Parathyroid adenoma (tissue), 2 donors: ENCODE measurements at regions not wholly inside any gene's neighbourhood (a gene's known extent, or its start where the extent isn't known, plus 50 kb on each side); places are given as distances from the start of the nearest gene placed in this dataset.

Source experiments
- H2AFZ ChIP-seq: fragments of 300-600 bp; sonication (generic); one replicate; pipeline ENCODE4 v1.7.0; 2017; ENCODE audit warnings: antibody characterized with exemption, mild to moderate bottlenecking
- H3K27ac ChIP-seq: fragments of 300-600 bp; sonication (generic); one replicate; pipeline ENCODE4 v1.7.0; 2017
- H3K27me3 ChIP-seq: fragments of 300-600 bp; sonication (generic); one replicate; pipeline ENCODE4 v1.7.0; 2017; ENCODE audit warnings: low read length; ENCODE audit not compliant: control insufficient read depth, insufficient read depth
- H3K36me3 ChIP-seq: fragments of 300-600 bp; sonication (generic); one replicate; pipeline ENCODE4 v1.7.0; 2017; ENCODE audit warnings: low read length; ENCODE audit not compliant: control insufficient read depth, insufficient read depth
- H3K4me1 ChIP-seq: fragments of 300-600 bp; sonication (generic); one replicate; pipeline ENCODE4 v1.7.0; 2017; ENCODE audit warnings: control low read depth
- H3K4me2 ChIP-seq: fragments of 300-600 bp; sonication (generic); one replicate; pipeline ENCODE4 v1.7.0; 2017; ENCODE audit warnings: low read length
- H3K4me3 ChIP-seq: fragments of 300-600 bp; sonication (generic); one replicate; pipeline ENCODE4 v1.7.0; 2017; ENCODE audit warnings: low read depth, low read length
- H3K79me2 ChIP-seq: fragments of 300-600 bp; sonication (generic); one replicate; pipeline ENCODE4 v1.7.0; 2017; ENCODE audit warnings: control low read depth
- H3K9ac ChIP-seq: fragments of 300-600 bp; sonication (generic); one replicate; pipeline ENCODE4 v1.7.0; 2017; ENCODE audit warnings: mild to moderate bottlenecking
- H3K9me3 ChIP-seq: fragments of 300-600 bp; sonication (generic); one replicate; pipeline ENCODE4 v1.7.0; 2017; ENCODE audit warnings: low read length; ENCODE audit not compliant: control insufficient read depth
- TF ChIP-seq, protein P1 (sequence below): fragments of 300-600 bp; sonication (generic); IDR thresholded peaks from one replicate; pipeline ENCODE4 v1.7.0; 2017; ENCODE audit warnings: antibody characterized with exemption, mild to moderate bottlenecking
- donor health status: primary hyperparathyroidism.

DNA sequence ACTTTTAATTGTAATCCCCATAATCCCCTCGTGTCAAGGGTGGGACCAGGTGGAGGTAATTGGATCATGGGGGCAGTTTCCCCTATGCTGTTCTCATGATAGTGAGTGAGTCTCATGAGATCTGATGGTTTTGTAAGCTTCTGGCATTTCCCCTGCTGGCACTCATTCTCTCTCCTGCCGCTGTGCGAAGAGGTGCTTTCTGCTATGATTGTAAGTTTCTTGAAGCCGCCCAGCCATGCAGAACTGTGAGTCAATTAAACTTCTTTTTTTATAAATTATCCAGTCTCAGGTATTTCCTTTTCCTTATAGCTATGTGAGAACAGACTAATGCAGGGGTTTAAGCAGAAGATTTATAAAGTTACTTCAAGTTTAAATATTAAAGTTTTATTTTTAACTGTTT is 655.2 kb downstream of the EPHA4 start:
- H3K27ac ChIP-seq, result no peak overlapping the region
- no peaks in the 10 kb centered on the region for H3K79me2 ChIP-seq
- no peaks in the 10 kb centered on the region for H3K27me3 ChIP-seq
- H3K9me3 ChIP-seq, result no peaks in the 10 kb centered on the region
- TF ChIP-seq, protein P1, sequence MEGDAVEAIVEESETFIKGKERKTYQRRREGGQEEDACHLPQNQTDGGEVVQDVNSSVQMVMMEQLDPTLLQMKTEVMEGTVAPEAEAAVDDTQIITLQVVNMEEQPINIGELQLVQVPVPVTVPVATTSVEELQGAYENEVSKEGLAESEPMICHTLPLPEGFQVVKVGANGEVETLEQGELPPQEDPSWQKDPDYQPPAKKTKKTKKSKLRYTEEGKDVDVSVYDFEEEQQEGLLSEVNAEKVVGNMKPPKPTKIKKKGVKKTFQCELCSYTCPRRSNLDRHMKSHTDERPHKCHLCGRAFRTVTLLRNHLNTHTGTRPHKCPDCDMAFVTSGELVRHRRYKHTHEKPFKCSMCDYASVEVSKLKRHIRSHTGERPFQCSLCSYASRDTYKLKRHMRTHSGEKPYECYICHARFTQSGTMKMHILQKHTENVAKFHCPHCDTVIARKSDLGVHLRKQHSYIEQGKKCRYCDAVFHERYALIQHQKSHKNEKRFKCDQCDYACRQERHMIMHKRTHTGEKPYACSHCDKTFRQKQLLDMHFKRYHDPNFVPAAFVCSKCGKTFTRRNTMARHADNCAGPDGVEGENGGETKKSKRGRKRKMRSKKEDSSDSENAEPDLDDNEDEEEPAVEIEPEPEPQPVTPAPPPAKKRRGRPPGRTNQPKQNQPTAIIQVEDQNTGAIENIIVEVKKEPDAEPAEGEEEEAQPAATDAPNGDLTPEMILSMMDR, result no peak
- no peak overlapping the region for H2AFZ ChIP-seq
- no peak overlapping the region for H3K4me3 ChIP-seq
- H3K9ac ChIP-seq, result no peak overlapping the region
- no peak overlapping the region for H3K4me2 ChIP-seq
- no peaks in the 10 kb centered on the region for H3K36me3 ChIP-seq
- H3K4me1 ChIP-seq, result no peaks in the 10 kb centered on the region

DNA sequence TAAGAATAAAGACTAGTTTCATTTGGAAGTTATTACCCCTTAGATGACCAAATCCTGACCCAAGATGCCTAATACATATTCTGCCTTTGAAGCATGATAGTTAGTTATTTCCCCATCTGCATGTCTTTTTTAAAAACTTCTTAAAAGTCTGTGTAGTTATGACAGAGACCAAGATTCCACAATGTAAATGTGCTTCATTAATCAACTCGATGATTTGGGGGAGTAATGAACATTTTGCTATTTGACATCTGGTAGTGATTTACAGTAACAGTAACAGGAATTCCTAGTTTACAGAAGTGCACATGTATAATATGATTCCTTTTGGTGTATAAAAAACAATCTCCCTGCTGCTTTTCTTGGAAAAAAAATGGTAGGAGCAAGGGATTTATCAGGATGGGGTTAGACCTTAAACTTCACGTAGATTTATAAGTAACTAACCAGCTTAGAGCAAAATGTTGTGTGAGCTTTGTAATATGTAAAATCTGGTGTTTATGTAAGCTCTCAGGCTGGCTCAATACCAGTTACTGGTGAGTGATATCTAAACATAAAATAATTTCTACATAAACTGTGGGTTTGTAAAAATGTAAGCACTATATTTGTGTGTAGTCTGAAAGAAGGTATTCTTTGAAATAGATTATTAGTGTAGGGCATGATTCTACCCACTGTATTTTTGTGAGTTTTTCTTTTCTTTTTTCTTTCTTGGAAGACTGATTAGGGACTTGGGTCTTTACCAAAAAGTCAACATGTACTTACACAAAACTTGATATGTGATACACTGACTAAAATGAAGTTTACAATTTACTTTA is 641.6 kb downstream of the EPHA4 start:
- Histone ChIP-seq H3K4me3 (no peak overlapping the region), H3K4me1 (no peaks in the 10 kb centered on the region), H2AFZ (no peak overlapping the region), H3K36me3 (no peaks in the 10 kb centered on the region), H3K9ac (no peak overlapping the region), H3K4me2 (no peak overlapping the region), H3K27me3 (no peaks in the 10 kb centered on the region), H3K9me3 (no peaks in the 10 kb centered on the region), H3K79me2 (no peaks in the 10 kb centered on the region), H3K27ac (no peak overlapping the region)
- TF ChIP-seq, protein P1, result no peak

DNA sequence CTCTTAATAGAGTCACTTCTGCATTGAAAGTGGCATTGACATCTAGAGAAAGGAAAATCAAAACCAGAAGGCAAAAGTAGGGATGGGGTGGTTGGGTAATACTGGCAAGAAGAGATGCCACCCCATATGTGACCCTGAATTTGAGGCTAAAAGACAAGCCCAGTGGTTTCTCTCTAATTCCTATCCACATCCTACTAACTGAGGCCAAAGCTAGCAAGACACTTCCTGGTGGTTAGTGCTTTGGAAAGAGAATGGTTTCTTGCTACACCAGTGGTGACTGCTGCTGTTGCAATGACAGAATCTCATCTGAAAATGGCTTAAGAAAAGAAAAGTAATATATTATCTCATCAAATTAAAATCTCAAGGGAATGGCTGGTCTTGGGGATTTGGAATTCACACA is 640.6 kb downstream of the EPHA4 start:
- no peak overlapping the region for H3K4me2 ChIP-seq
- no peaks in the 10 kb centered on the region for H3K36me3 ChIP-seq
- H3K4me3 ChIP-seq, result no peak overlapping the region
- TF ChIP-seq, protein P1, result no peak
- H3K27me3 ChIP-seq, result no peaks in the 10 kb centered on the region
- H3K9me3 ChIP-seq, result no peaks in the 10 kb centered on the region
- no peak overlapping the region for H2AFZ ChIP-seq
- no peak overlapping the region for H3K9ac ChIP-seq
- H3K27ac ChIP-seq, result no peak overlapping the region
- H3K79me2 ChIP-seq, result no peaks in the 10 kb centered on the region
- no peaks in the 10 kb centered on the region for H3K4me1 ChIP-seq

DNA sequence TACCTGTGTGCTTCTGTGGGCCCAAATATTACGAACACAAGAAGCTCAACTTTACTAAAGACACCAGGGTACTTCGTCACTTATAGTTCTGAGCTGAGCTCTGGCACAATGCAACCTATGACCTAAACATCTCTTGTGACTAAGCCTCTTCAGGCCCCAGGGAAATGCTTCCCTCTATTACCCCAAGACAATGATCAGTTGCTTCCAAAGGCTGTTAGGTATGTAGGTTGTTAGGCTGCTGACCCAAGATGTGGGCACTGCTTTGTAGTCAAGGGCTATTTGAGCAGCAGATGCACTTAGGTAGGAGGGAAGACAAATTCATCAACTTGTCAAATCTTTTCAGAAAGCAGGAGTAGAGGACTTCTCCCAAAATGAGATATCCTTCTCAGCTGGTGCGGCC is 640.1 kb downstream of the EPHA4 start:
- TF ChIP-seq, protein P1, result no peak
- no peaks in the 10 kb centered on the region for H3K79me2 ChIP-seq
- H3K4me1 ChIP-seq, result no peaks in the 10 kb centered on the region
- no peaks in the 10 kb centered on the region for H3K36me3 ChIP-seq
- H2AFZ ChIP-seq, result no peak overlapping the region
- no peaks in the 10 kb centered on the region for H3K27me3 ChIP-seq
- no peak overlapping the region for H3K4me3 ChIP-seq
- H3K9me3 ChIP-seq, result no peaks in the 10 kb centered on the region
- no peak overlapping the region for H3K9ac ChIP-seq
- no peak overlapping the region for H3K27ac ChIP-seq
- H3K4me2 ChIP-seq, result no peak overlapping the region

DNA sequence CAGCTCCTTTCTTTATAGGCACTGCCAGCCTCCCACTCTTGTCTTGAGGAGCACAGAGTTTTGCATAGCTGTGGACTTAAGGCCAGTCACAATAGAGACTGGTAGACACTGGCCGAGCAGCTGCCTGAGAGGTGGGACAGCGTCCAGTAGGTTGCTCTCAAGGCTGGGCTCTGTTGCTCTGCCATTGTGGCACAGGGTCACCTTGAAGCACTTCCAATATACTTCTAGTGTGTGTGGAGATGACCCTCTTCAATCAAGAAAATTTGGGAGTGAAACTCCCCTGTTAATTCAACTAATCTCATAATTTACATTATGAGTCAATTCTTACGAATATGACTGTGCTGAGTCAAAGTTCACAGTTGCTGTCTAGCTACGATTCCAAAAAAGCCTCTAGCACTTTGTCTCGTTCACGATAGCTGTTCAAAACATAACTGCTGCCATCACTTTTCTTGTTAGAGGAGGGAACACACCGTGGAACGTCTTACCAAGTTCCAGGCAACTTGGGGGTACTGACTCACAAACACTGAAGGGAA is 636.2 kb downstream of the EPHA4 start:
- Histone ChIP-seq H3K79me2 (no peaks in the 10 kb centered on the region), H3K27ac (no peak overlapping the region), H3K36me3 (no peaks in the 10 kb centered on the region), H3K27me3 (no peaks in the 10 kb centered on the region), H3K9ac (no peak overlapping the region), H3K4me3 (no peak overlapping the region), H3K4me1 (no peaks in the 10 kb centered on the region), H2AFZ (no peak overlapping the region), H3K4me2 (no peak overlapping the region), H3K9me3 (no peaks in the 10 kb centered on the region)
- TF ChIP-seq, protein P1, result no peak
